Muscle layer of colon (tissue), 2 donors: ENCODE measurements at regions not wholly inside any gene's neighbourhood (a gene's known extent, or its start where the extent isn't known, plus 50 kb on each side); places are given as distances from the start of the nearest gene placed in this dataset.

ENCODE experiments used
- H3K27ac ChIP-seq: one replicate; pipeline ENCODE4 v1.7.0; 2013; ENCODE audit warnings: low read depth, mild to moderate bottlenecking, low read length, moderate library complexity
- H3K27me3 ChIP-seq, 2 donors: one replicate each; pipeline ENCODE4 v1.7.0; 2013; ENCODE audit warnings: low read length in 2 of 2, mild to moderate bottlenecking in 2 of 2; ENCODE audit not compliant: insufficient read depth in 2 of 2, control insufficient read depth in 1 of 2
- H3K36me3 ChIP-seq: one replicate; pipeline ENCODE4 v1.7.0; 2013; ENCODE audit warnings: mild to moderate bottlenecking, low read length; ENCODE audit not compliant: insufficient read depth
- H3K4me1 ChIP-seq: one replicate; pipeline ENCODE4 v1.7.0; 2013; ENCODE audit warnings: mild to moderate bottlenecking, low read length; ENCODE audit not compliant: insufficient read depth
- H3K4me3 ChIP-seq, 2 donors: one replicate each; pipeline ENCODE4 v1.7.0; 2013; ENCODE audit warnings: low read length in 2 of 2, low read depth in 1 of 2, mild to moderate bottlenecking in 1 of 2, moderate library complexity in 1 of 2
- H3K9ac ChIP-seq: one replicate; pipeline ENCODE4 v1.7.0; 2013; ENCODE audit warnings: low read length
- H3K9me3 ChIP-seq: one replicate; pipeline ENCODE4 v1.7.0; 2013; ENCODE audit warnings: mild to moderate bottlenecking, low read length
- donor health status: abdominal sarcoma.
- donor health status: Adenocarcinoma of cecum.

GRCh38 chr5:73373814-73374510 lies 74.6 kb downstream of the FOXD1 start:
- Histone ChIP-seq H3K4me1 (peaks cover 9% of the 10 kb centered on the region), H3K4me3 (no peak overlapping the region), H3K36me3 (no peaks in the 10 kb centered on the region), H3K27me3 (peaks cover 0 to 6% of the 10 kb centered on the region in 2 donors), H3K27ac (no peak overlapping the region), H3K9ac (no peak overlapping the region), H3K9me3 (no peaks in the 10 kb centered on the region)

- no peaks in the 10 kb centered on the region for H3K36me3 ChIP-seq
- H3K9me3 ChIP-seq, result no peaks in the 10 kb centered on the region
- H3K4me1 ChIP-seq, result peaks cover 9% of the 10 kb centered on the region
- no peak overlapping the region for H3K4me3 ChIP-seq
- H3K27ac ChIP-seq, result no peak overlapping the region
- no peaks in the 10 kb centered on the region for H3K27me3 ChIP-seq
- H3K9ac ChIP-seq, result no peak overlapping the region
Measured at GRCh38 chr5:73370640-73371583, 77.7 kb downstream of the FOXD1 start.

- Histone ChIP-seq H3K9me3 (no peaks in the 10 kb centered on the region), H3K4me1 (peaks cover 9% of the 10 kb centered on the region), H3K27me3 (no peaks in the 10 kb centered on the region), H3K27ac (no peak overlapping the region), H3K4me3 (no peak overlapping the region), H3K36me3 (no peaks in the 10 kb centered on the region), H3K9ac (no peak overlapping the region)
Measured at GRCh38 chr5:73370095-73370494, 78.5 kb downstream of the FOXD1 start.

- Histone ChIP-seq H3K9ac (no peak overlapping the region), H3K36me3 (no peaks in the 10 kb centered on the region), H3K4me3 (no peak overlapping the region), H3K27me3 (no peaks in the 10 kb centered on the region), H3K27ac (no peak overlapping the region), H3K4me1 (peaks cover 2% of the 10 kb centered on the region), H3K9me3 (no peaks in the 10 kb centered on the region)
Measured at GRCh38 chr5:73369278-73369677, 79.3 kb downstream of the FOXD1 start.

- no peak overlapping the region for H3K9ac ChIP-seq
- no peaks in the 10 kb centered on the region for H3K36me3 ChIP-seq
- H3K9me3 ChIP-seq, result no peaks in the 10 kb centered on the region
- no peak overlapping the region for H3K4me3 ChIP-seq
- no peak overlapping the region for H3K27ac ChIP-seq
- H3K27me3 ChIP-seq, result no peaks in the 10 kb centered on the region
- H3K4me1 ChIP-seq, result no peaks in the 10 kb centered on the region
Measured at GRCh38 chr5:73367650-73368049, 80.9 kb downstream of the FOXD1 start.

DNA sequence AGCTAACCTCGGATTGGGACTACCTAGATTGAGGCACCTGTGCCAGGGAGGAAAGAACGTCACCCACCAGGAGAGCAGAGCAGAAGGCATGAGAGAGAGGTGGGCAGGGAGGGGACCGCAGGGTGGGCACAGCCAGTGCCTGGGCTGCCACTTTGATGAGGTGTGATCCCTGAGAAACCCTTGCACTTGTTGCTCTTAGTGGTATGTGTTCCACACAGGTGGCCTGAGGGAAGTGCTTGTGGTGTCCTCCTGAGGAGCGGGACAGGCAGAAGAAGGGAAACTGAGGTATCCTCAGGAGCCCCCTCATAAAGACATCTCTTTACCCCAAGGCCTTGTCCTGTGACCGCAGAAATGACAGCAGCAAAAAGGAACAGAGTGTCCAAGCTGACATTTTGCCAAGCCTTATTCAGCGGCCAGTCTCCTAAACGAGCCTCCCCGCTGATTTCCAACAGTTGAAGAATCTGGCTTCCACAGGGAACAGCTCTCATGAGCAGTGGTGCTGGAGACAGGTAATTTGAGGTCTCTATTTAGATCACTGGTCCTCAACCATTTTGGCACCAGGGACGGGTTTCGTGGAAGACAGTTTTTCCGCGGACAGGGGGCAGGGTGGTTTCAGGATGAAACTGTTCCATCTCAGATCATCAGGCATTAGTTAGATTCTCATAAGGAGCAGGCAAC lies 82.4 kb downstream of the FOXD1 start:
- no peaks in the 10 kb centered on the region for H3K36me3 ChIP-seq
- no peaks in the 10 kb centered on the region for H3K4me1 ChIP-seq
- no peaks in the 10 kb centered on the region for H3K9me3 ChIP-seq
- no peak overlapping the region for H3K9ac ChIP-seq
- H3K27me3 ChIP-seq, result no peaks in the 10 kb centered on the region
- H3K27ac ChIP-seq, result no peak overlapping the region
- no peak overlapping the region for H3K4me3 ChIP-seq

- Histone ChIP-seq H3K4me1 (no peaks in the 10 kb centered on the region), H3K4me3 (no peak overlapping the region), H3K27me3 (no peaks in the 10 kb centered on the region), H3K36me3 (no peaks in the 10 kb centered on the region), H3K9me3 (no peaks in the 10 kb centered on the region), H3K27ac (no peak overlapping the region), H3K9ac (no peak overlapping the region)
Measured at GRCh38 chr5:73365301-73365853, 83.2 kb downstream of the FOXD1 start.

GRCh38 chr5:73363911-73364730 lies 84.5 kb downstream of the FOXD1 start:
- Histone ChIP-seq H3K4me1 (no peaks in the 10 kb centered on the region), H3K36me3 (no peaks in the 10 kb centered on the region), H3K4me3 (no peak overlapping the region), H3K27me3 (no peaks in the 10 kb centered on the region), H3K9me3 (no peaks in the 10 kb centered on the region), H3K9ac (no peak overlapping the region), H3K27ac (no peak overlapping the region)

DNA sequence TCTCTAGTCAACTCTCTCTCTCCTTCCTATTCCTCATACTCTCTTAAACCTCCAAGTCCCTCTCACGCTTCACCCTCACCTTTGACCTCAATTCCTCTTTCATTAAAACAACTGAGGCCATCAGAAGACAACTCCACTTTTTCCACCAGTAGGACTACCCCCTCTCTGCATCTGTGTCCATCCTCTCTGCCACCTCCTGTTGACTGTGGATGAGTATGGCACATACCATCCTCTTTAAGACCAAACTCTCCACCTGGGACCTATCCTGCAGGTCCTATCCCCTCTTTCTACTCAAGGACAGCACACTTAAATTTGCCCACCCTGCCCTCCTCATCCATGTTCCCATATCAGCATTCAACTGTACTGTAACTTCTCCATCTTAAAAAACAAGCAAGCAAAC lies 89.2 kb downstream of the FOXD1 start:
- Histone ChIP-seq H3K9ac (no peak overlapping the region), H3K27me3 (no peaks in the 10 kb centered on the region), H3K4me3 (no peak overlapping the region), H3K27ac (no peak overlapping the region), H3K36me3 (no peaks in the 10 kb centered on the region), H3K4me1 (no peaks in the 10 kb centered on the region), H3K9me3 (no peaks in the 10 kb centered on the region)

GRCh38 chr5:73358366-73358765 lies 90.2 kb downstream of the FOXD1 start:
- no peaks in the 10 kb centered on the region for H3K36me3 ChIP-seq
- no peaks in the 10 kb centered on the region for H3K27me3 ChIP-seq
- no peaks in the 10 kb centered on the region for H3K4me1 ChIP-seq
- no peak overlapping the region for H3K27ac ChIP-seq
- no peak overlapping the region for H3K9ac ChIP-seq
- H3K4me3 ChIP-seq, result no peak overlapping the region
- H3K9me3 ChIP-seq, result no peaks in the 10 kb centered on the region
